Choroid plexus epithelial cell (primary cell): ENCODE measurements at regions not wholly inside any gene's neighbourhood (a gene's known extent, or its start where the extent isn't known, plus 50 kb on each side); places are given as distances from the start of the nearest gene placed in this dataset.
"Not testable (repeated sequence)": the region's sequence is repeated elsewhere in the genome, so short reads cannot be mapped to it uniquely, and the experiment has no call there.

Experiments
- DNase-seq: peaks from one replicate; pipeline ENCODE4 v3.0.0-alpha.2; 2010; ENCODE audit warnings: low read depth
- H3K4me3 ChIP-seq: 2 replicates; pipeline ENCODE4 v1.5.1; 2011; ENCODE audit warnings: low read depth, mild to moderate bottlenecking, control low read depth, low read length, moderate library complexity
- CTCF ChIP-seq: conservative IDR thresholded peaks from 2 replicates; pipeline ENCODE4 v1.5.1; 2011; ENCODE audit warnings: low read depth, mild to moderate bottlenecking, control low read depth, inconsistent platforms, low read length, moderate library complexity

GRCh38 chr4:91653067-91653466, 650.7 kb upstream of the GRID2 start:
- TF ChIP-seq CTCF = no peak
- no peak for DNase-seq
- H3K4me3 ChIP-seq = no peak overlapping the region

GRCh38 chr4:91681091-91681490, 622.7 kb upstream of the GRID2 start:
- no peak for TF ChIP-seq CTCF
- H3K4me3 ChIP-seq = no peak overlapping the region
- no peak for DNase-seq

GRCh38 chr4:91681544-91681943, 622.2 kb upstream of the GRID2 start:
- H3K4me3 ChIP-seq = no peak overlapping the region
- no peak for TF ChIP-seq CTCF
- no peak for DNase-seq

GRCh38 chr4:91684955-91685354, 618.8 kb upstream of the GRID2 start:
- TF ChIP-seq CTCF = no peak
- no peak for DNase-seq
- H3K4me3 ChIP-seq = no peak overlapping the region

- no peak for TF ChIP-seq CTCF
- DNase-seq = no peak
- no peak overlapping the region for H3K4me3 ChIP-seq
Observed at GRCh38 chr4:91688413-91688812, 615.4 kb upstream of the GRID2 start.

GRCh38 chr4:91699691-91700090, 604.1 kb upstream of the GRID2 start:
- H3K4me3 ChIP-seq, DNase-seq: not testable (repeated sequence)

- TF ChIP-seq CTCF = no peak
- peak; percentile 7 for DNase-seq
- no peak overlapping the region for H3K4me3 ChIP-seq
Observed at GRCh38 chr4:91729851-91730250, 573.9 kb upstream of the GRID2 start.

GRCh38 chr4:91734682-91735081, 569.1 kb upstream of the GRID2 start:
- no peak overlapping the region for H3K4me3 ChIP-seq
- peak; percentile 38 for TF ChIP-seq CTCF
- DNase-seq = peak; percentile 36

- H3K4me3 ChIP-seq, DNase-seq: not testable (repeated sequence)
Observed at GRCh38 chr4:91738831-91739230, 564.9 kb upstream of the GRID2 start.
